Gastroesophageal sphincter (tissue), 2 donors: ENCODE measurements at regions not wholly inside any gene's neighbourhood (a gene's known extent, or its start where the extent isn't known, plus 50 kb on each side); places are given as distances from the start of the nearest gene placed in this dataset.

Source experiments
- POLR2A ChIP-seq, 2 donors: fragments of 450-650 bp; IDR thresholded peaks; one replicate each; pipeline ENCODE4 v1.6.1; 2017; ENCODE audit warnings: antibody characterized with exemption in 2 of 2, mild to moderate bottlenecking in 2 of 2, moderate library complexity in 1 of 2
- POLR2AphosphoS5 ChIP-seq: sonication (generic); formaldehyde crosslinking; IDR thresholded peaks from one replicate; pipeline ENCODE4 v1.6.1; 2017; ENCODE audit warnings: antibody characterized with exemption

DNA sequence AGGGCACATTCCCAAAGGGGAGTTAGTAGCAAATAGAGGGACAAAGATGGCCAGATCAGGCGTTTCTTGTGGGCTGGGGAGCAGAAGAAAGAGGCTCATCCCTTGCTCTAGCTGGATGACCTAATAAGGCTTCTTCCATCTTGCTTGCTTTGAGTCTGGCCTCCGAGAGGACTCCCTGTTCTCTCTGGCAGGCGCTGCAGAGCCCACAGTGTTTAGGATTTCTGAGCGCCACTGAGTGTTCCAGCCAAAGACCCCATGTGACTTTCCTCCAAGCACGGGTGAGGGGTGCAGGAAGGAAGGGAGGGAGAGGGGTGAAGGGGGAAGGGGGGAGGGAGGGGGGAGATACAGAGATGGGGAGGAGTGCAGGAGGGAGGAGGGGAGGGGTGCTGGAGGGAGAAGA lies 203.8 kb upstream of the SVIL start:
- peak; percentile 83 for TF ChIP-seq POLR2AphosphoS5
- TF ChIP-seq POLR2A (IDR thresholded peaks at IDR 0.05), result no peak
